ENCODE measurements at regions not wholly inside any gene's neighbourhood (a gene's known extent, or its start where the extent isn't known, plus 50 kb on each side); places are given as distances from the start of the nearest gene placed in this dataset.

- Histone ChIP-seq H3K27me3 (ENCODE audit: control insufficient read depth in 1 of 2, insufficient read depth in 2 of 2, low read length in 2 of 2) (no peaks in the 10 kb centered on the region), H3K4me3 (replicated peaks in 1 of 3; ENCODE audit: insufficient read depth in 1 of 3, low read depth in 2 of 3, low read length in 3 of 3) (no peak overlapping the region), H3K4me1 (ENCODE audit: insufficient read depth, low read length) (no peaks in the 10 kb centered on the region), H2AFZ (ENCODE audit: low read length) (no peak overlapping the region), H3K27ac (ENCODE audit: extremely low read length, insufficient read depth, low read length) (no peak overlapping the region), H4K20me1 (ENCODE audit: insufficient read depth, low read length) (no peaks in the 10 kb centered on the region), H3K4me2 (ENCODE audit: low read depth, low read length) (no peak overlapping the region), H3K36me3 (replicated peaks in 1 of 2; ENCODE audit: control insufficient read depth in 1 of 2, insufficient read depth in 2 of 2, low read length in 2 of 2) (no peaks in the 10 kb centered on the region), H3K9ac (ENCODE audit: insufficient read depth, low read depth, low read length) (no peak overlapping the region), H3K9me3 (ENCODE audit: low read length) (no peaks in the 10 kb centered on the region), H3K79me2 (ENCODE audit: insufficient read depth, low read length) (no peaks in the 10 kb centered on the region)
- 0% methylated on average over 1 of the region's 1 CpG for WGBS (ENCODE audit: low lambda C conversion rate)
- ChIA-PET CTCF (ENCODE audit: low intra/inter-chr PET ratio, low total read pairs) (no interaction called here), POLR2A (no interaction called here)
- TF ChIP-seq ZNF17 (CRISPR knock-in tag; IDR thresholded peaks at IDR 0.05) (no peak), MAFK (conservative IDR thresholded peaks at IDR 0.05 in 1 of 2, IDR thresholded peaks at IDR 0.05 in 1 of 2; ENCODE audit: low read length in 2 of 2) (peak; percentile 65 to 87), MAFF (IDR thresholded peaks at IDR 0.05; ENCODE audit: low read depth, low read length) (peak; percentile 60; the same call in 1 of the 2 replicates), FOXP1 (IDR thresholded peaks at IDR 0.05) (no peak), FOXP1 (CRISPR knock-in tag; IDR thresholded peaks at IDR 0.05) (no peak), ZNF576 (CRISPR knock-in tag; IDR thresholded peaks at IDR 0.05) (no peak)
- intact Hi-C loops (cut with micrococcal nuclease; ENCODE audit: unreplicated experiment): no loop called here
- BruUV-seq (replicated peaks): no TSS peak
- ATAC-seq (no peak), FAIRE-seq (no peak), DNase-seq (ENCODE audit: low spot score) (no peak)
- in situ Hi-C loops (cut with HindIII; ENCODE audit: extremely low pct_ligation_motif_present, low pct_unique_long_range_greater_than_20kb): no loop called here
Measured at GRCh38 chr3:137410028-137410427, 354.1 kb upstream of the SOX14 start.

DNA sequence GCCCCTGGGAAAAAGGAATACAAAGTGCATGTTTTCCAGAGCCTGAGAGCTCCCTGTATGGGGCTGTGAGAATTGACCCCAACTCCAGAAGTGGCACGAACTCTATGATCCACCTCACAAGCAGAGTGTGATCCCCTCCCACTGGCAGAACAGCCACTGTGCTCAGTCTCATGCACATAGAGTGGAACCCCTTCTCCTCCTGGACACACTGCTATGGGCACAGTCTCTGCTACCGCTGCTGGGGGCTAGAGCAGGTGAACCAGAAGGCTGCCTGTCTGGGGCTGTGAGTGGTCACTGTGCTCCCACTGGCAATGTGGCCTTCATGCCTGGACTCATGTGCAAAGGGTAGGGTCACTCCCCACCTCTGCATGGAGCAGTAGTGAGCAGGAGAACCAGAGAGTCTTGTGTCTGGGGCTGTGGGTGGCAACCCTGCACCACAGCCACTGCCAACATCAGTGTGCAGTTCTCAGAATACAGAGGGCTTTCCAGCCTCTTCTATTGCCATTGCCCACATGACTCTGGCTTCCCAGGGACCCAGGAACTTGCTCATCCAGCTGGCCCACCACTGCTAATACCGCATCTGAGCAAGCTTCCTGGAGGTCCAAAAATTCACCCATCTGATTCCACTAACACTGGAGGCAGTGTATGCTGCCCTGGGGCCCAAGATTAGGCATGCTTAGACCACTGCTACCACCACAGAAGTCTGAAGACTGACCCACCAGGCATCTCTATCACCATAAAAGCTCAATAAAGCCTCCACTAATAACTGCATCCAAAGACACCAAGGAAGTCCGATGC, 343.7 kb upstream of the SOX14 start:
- Histone ChIP-seq H3K36me3 (replicated peaks in 1 of 2; ENCODE audit: control insufficient read depth in 1 of 2, insufficient read depth in 2 of 2, low read length in 2 of 2) (no peaks in the 10 kb centered on the region), H3K27me3 (ENCODE audit: control insufficient read depth in 1 of 2, insufficient read depth in 2 of 2, low read length in 2 of 2) (no peaks in the 10 kb centered on the region), H3K9ac (ENCODE audit: insufficient read depth, low read depth, low read length) (no peak overlapping the region), H3K79me2 (ENCODE audit: insufficient read depth, low read length) (no peaks in the 10 kb centered on the region), H4K20me1 (ENCODE audit: insufficient read depth, low read length) (no peaks in the 10 kb centered on the region), H3K4me3 (replicated peaks in 1 of 3; ENCODE audit: insufficient read depth in 1 of 3, low read depth in 2 of 3, low read length in 3 of 3) (no peak overlapping the region), H3K4me2 (ENCODE audit: low read depth, low read length) (no peak overlapping the region), H3K4me1 (ENCODE audit: insufficient read depth, low read length) (no peaks in the 10 kb centered on the region), H3K9me3 (ENCODE audit: low read length) (peaks cover 16% of the 10 kb centered on the region; the same call in 1 of the 2 replicates), H3K27ac (ENCODE audit: extremely low read length, insufficient read depth, low read length) (no peak overlapping the region), H2AFZ (ENCODE audit: low read length) (no peak overlapping the region)
- ChIA-PET POLR2A (no interaction called here), CTCF (ENCODE audit: low intra/inter-chr PET ratio, low total read pairs) (no interaction called here)
- FAIRE-seq: no peak
- intact Hi-C loops (cut with micrococcal nuclease; ENCODE audit: unreplicated experiment) (no loop called here), in situ Hi-C loops (cut with HindIII; ENCODE audit: extremely low pct_ligation_motif_present, low pct_unique_long_range_greater_than_20kb) (no loop called here)
- ATAC-seq: no peak
- DNase-seq (ENCODE audit: low spot score): no peak
- no TSS peak for BruUV-seq (replicated peaks)
- WGBS (ENCODE audit: low lambda C conversion rate): 0% methylated on average over 1 of the region's 4 CpGs
- no peak for TF ChIP-seq HMGXB4 (CRISPR knock-in tag; IDR thresholded peaks at IDR 0.05; ENCODE audit: borderline replicate concordance in 1 of 2, low read depth in 1 of 2)
- no peak for TF ChIP-seq GATAD2A (CRISPR knock-in tag; IDR thresholded peaks at IDR 0.05)
- no peak for TF ChIP-seq ZFP41 (CRISPR knock-in tag; IDR thresholded peaks at IDR 0.05; ENCODE audit: borderline replicate concordance)
- TF ChIP-seq ZNF672 (CRISPR knock-in tag; IDR thresholded peaks at IDR 0.05): no peak
- no peak for TF ChIP-seq RFX3 (CRISPR knock-in tag; IDR thresholded peaks at IDR 0.05)
- TF ChIP-seq ATF7 (IDR thresholded peaks at IDR 0.05): no peak
- TF ChIP-seq ATF7 (CRISPR knock-in tag; IDR thresholded peaks at IDR 0.05): no peak
- no peak for TF ChIP-seq PRDM4 (CRISPR knock-in tag; IDR thresholded peaks at IDR 0.05; ENCODE audit: borderline replicate concordance)

Measured in HepG2 (cell line).